ENCODE measurements at regions not wholly inside any gene's neighbourhood (a gene's known extent, or its start where the extent isn't known, plus 50 kb on each side); places are given as distances from the start of the nearest gene placed in this dataset.

DNA sequence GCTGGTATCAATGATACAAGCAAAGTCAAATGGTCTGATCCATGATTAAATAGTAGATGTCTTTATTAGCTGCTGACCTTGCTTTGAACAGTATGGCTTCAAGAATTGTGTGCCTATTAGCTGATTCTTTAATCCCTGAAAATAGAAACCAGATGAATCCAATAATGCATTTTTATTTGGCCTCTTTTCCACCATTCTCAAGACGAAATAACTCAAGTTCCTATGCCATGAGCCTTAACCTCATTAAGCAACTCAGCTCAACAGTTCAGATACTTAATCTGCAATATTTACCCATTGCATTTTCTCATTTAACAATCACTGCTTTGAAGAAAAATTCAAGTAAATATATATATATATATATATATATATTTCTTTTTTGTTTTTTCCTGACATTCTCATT is 588.6 kb upstream of the MEF2C start:
- TF ChIP-seq, protein P1, sequence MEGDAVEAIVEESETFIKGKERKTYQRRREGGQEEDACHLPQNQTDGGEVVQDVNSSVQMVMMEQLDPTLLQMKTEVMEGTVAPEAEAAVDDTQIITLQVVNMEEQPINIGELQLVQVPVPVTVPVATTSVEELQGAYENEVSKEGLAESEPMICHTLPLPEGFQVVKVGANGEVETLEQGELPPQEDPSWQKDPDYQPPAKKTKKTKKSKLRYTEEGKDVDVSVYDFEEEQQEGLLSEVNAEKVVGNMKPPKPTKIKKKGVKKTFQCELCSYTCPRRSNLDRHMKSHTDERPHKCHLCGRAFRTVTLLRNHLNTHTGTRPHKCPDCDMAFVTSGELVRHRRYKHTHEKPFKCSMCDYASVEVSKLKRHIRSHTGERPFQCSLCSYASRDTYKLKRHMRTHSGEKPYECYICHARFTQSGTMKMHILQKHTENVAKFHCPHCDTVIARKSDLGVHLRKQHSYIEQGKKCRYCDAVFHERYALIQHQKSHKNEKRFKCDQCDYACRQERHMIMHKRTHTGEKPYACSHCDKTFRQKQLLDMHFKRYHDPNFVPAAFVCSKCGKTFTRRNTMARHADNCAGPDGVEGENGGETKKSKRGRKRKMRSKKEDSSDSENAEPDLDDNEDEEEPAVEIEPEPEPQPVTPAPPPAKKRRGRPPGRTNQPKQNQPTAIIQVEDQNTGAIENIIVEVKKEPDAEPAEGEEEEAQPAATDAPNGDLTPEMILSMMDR (IDR thresholded peaks at IDR 0.05; ENCODE audit: insufficient read depth, low read depth, low read length): no peak
- TF ChIP-seq EZH2 (IDR thresholded peaks at IDR 0.05; ENCODE audit: insufficient read depth, low read length): no peak
